Coronary artery (tissue), 2 donors: ENCODE measurements at regions not wholly inside any gene's neighbourhood (a gene's known extent, or its start where the extent isn't known, plus 50 kb on each side); places are given as distances from the start of the nearest gene placed in this dataset.

Source experiments
- DNase-seq: peaks from one replicate; pipeline ENCODE4 v3.0.0-alpha.2; 2017; ENCODE audit warnings: low spot score
- H3K27ac ChIP-seq, 2 donors: fragments of 200-600 bp; sonication (generic); one replicate each; pipeline ENCODE4 v1.5.1; 2016 to 2019
- H3K4me3 ChIP-seq: fragments of 200-600 bp; sonication (generic); 2 replicates; pipeline ENCODE4 v1.5.1; 2016; ENCODE audit warnings: mild to moderate bottlenecking, moderate library complexity
- TF ChIP-seq, protein P1 (sequence below): fragments of 200-600 bp; sonication (generic); IDR thresholded peaks from one replicate; pipeline ENCODE4 v1.5.1; 2019; ENCODE audit warnings: antibody characterized with exemption

DNA sequence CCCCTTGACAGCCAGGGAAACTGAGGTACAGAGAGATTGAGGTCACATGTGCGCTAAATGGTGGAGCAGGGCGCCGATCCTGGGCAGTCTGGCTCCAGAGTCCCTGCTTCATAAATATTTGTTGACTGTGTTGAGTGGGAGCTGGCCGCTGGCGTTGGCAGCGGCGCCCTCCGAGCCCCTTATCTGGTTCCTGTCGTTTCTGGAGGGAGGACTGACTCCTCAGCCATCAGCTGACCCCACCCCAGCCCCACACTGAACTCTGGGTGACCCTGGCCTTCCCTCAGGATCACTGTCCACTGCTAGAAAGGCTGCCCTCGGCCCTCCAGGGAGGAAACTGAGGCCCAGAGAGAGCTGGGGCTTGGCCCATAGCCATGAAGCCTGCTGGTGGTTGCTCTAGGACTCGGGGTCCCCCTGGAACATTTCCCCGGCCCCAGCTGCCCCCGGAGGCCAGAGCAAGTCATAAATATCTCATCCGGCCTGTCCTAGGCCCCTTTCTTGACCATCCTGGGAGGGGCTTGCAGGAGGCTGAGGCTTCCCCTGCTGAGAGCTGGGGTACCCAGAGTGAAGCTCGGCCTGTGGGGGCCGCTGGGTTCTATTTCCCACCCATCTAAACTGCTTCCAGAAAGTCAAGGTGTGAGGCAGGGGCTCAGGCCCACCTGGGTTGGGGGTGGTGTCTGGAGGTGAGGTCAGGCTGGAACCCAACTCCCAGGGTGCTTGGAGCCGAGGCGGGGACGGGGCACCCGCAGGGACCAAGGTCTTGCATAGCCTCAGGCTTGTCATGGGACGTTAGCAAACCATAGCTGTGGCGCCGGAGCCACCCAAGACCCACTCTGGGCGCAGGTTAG lies 51.7 kb upstream of the GSE1 start:
- no peak for DNase-seq
- TF ChIP-seq, protein P1, sequence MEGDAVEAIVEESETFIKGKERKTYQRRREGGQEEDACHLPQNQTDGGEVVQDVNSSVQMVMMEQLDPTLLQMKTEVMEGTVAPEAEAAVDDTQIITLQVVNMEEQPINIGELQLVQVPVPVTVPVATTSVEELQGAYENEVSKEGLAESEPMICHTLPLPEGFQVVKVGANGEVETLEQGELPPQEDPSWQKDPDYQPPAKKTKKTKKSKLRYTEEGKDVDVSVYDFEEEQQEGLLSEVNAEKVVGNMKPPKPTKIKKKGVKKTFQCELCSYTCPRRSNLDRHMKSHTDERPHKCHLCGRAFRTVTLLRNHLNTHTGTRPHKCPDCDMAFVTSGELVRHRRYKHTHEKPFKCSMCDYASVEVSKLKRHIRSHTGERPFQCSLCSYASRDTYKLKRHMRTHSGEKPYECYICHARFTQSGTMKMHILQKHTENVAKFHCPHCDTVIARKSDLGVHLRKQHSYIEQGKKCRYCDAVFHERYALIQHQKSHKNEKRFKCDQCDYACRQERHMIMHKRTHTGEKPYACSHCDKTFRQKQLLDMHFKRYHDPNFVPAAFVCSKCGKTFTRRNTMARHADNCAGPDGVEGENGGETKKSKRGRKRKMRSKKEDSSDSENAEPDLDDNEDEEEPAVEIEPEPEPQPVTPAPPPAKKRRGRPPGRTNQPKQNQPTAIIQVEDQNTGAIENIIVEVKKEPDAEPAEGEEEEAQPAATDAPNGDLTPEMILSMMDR, result no peak
- no peak overlapping the region for H3K4me3 ChIP-seq
- peak overlapping the region in 1 of 2 donors; percentile 29 for H3K27ac ChIP-seq

GRCh38 chr16:85562093-85562786 lies 50.9 kb upstream of the GSE1 start:
- Histone ChIP-seq H3K4me3 (no peak overlapping the region), H3K27ac (peak overlapping the region in 1 of 2 donors; percentile 33)
- DNase-seq, result no peak

DNA sequence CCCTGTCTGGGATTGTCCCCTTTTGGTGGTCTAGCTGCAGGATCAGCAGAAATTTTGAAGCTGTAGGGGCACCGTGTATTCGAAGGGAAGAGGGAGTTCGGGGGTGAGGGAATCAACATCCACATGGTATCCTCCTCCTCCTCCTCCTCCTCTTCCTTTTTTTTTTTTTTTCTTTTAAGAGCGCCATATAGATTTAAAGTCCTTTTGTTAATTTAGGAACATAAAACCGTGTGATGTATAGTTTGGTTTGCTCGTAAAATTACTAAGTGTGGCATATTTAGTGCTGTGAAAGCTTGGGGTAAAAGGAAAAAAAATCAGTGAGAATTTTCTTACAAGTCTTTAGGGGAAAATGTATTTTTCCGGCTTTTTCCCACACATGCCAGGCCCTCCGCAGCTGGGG lies 50.1 kb upstream of the GSE1 start:
- TF ChIP-seq, protein P1, result no peak
- H3K27ac ChIP-seq, result peak overlapping the region in 1 of 2 donors; percentile 78
- peak overlapping the region; percentile 15 for H3K4me3 ChIP-seq
- no peak for DNase-seq

More at GRCh38 chr16:85562093-85562786, 50.9 kb upstream of the GSE1 start:
- TF ChIP-seq, protein P1, result no peak
